Keratinocyte (primary cell): ENCODE measurements at regions not wholly inside any gene's neighbourhood (a gene's known extent, or its start where the extent isn't known, plus 50 kb on each side); places are given as distances from the start of the nearest gene placed in this dataset.

Experiments
- CTCF ChIP-seq, 3 experiments: IDR thresholded peaks in 1 of 3; conservative IDR thresholded peaks in 1 of 3; optimal IDR thresholded peaks in 1 of 3; 2 replicates in 2 of 3; 3 replicates in 1 of 3; pipeline versions ENCODE3 to v1.5.1; 2011; ENCODE audit warnings: low read length in 3 of 3, mild to moderate bottlenecking in 3 of 3, moderate library complexity in 2 of 3, control low read depth in 1 of 3, inconsistent platforms in 1 of 3; ENCODE audit not compliant: insufficient read depth in 2 of 3; ENCODE audit errors: extremely low read depth in 1 of 3
- EZH2 ChIP-seq: IDR thresholded peaks from one replicate; pipeline ENCODE4 v1.6.1; 2012; ENCODE audit warnings: inconsistent platforms, mild to moderate bottlenecking, low read length, moderate library complexity

GRCh38 chr2:147756069-147756468 is 88.8 kb upstream of the ACVR2A start:
- TF ChIP-seq CTCF (optimal IDR thresholded peaks at IDR 0.05 in 1 of 3, IDR thresholded peaks at IDR 0.05 in 1 of 3, conservative IDR thresholded peaks at IDR 0.05 in 1 of 3; ENCODE audit: extremely low read depth in 1 of 3, insufficient read depth in 2 of 3, low read length in 3 of 3) (no peak), EZH2 (no peak)
